ENCODE measurements at regions not wholly inside any gene's neighbourhood (a gene's known extent, or its start where the extent isn't known, plus 50 kb on each side); places are given as distances from the start of the nearest gene placed in this dataset.
A peak's percentile ranks its signal among the peaks of the same experiment; 100 is the strongest.

GRCh38 chr3:30199096-30199759 is 407.2 kb upstream of the TGFBR2 start:
- Mint-ChIP-seq H3K4me3 (no peak overlapping the region), H3K4me1 (no peaks in the 10 kb centered on the region), H3K36me3 (ENCODE audit: low read depth) (no peaks in the 10 kb centered on the region), H3K27ac (ENCODE audit: unreplicated experiment) (no peak overlapping the region), H3K9me3 (no peaks in the 10 kb centered on the region), H3K27me3 (ENCODE audit: low read depth) (no peaks in the 10 kb centered on the region)
- TF ChIP-seq, protein P1, sequence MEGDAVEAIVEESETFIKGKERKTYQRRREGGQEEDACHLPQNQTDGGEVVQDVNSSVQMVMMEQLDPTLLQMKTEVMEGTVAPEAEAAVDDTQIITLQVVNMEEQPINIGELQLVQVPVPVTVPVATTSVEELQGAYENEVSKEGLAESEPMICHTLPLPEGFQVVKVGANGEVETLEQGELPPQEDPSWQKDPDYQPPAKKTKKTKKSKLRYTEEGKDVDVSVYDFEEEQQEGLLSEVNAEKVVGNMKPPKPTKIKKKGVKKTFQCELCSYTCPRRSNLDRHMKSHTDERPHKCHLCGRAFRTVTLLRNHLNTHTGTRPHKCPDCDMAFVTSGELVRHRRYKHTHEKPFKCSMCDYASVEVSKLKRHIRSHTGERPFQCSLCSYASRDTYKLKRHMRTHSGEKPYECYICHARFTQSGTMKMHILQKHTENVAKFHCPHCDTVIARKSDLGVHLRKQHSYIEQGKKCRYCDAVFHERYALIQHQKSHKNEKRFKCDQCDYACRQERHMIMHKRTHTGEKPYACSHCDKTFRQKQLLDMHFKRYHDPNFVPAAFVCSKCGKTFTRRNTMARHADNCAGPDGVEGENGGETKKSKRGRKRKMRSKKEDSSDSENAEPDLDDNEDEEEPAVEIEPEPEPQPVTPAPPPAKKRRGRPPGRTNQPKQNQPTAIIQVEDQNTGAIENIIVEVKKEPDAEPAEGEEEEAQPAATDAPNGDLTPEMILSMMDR (conservative IDR thresholded peaks at IDR 0.05), result peak; percentile 94
- DNase-seq (ENCODE audit: low read depth, low spot score), result peak; percentile 71

DNA sequence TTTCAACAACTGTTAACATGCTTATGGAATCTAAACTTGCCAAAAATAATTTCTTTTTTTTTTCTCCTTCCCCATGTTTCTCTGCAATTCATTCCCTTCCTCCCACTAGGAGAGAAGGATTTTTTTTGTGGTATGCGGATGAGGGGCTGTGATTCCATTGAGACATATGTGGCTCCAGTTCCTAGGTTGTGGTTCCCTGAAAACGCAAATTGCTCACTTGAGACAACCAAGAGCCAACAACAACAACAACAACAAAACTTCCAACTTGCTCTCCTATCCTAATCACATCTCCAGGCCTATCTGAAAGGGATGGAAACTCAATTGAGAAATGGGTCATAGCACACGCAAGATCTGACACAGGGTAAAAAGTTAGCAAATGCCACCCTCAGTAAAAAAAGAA is 406.5 kb upstream of the TGFBR2 start:
- TF ChIP-seq, protein P1 (conservative IDR thresholded peaks at IDR 0.05), result no peak
- DNase-seq (ENCODE audit: low read depth, low spot score), result no peak
- H3K27me3 Mint-ChIP-seq (ENCODE audit: low read depth), result no peaks in the 10 kb centered on the region
- no peaks in the 10 kb centered on the region for H3K9me3 Mint-ChIP-seq
- no peak overlapping the region for H3K4me3 Mint-ChIP-seq
- no peaks in the 10 kb centered on the region for H3K4me1 Mint-ChIP-seq
- H3K27ac Mint-ChIP-seq (ENCODE audit: unreplicated experiment), result no peak overlapping the region
- no peaks in the 10 kb centered on the region for H3K36me3 Mint-ChIP-seq (ENCODE audit: low read depth)

DNA sequence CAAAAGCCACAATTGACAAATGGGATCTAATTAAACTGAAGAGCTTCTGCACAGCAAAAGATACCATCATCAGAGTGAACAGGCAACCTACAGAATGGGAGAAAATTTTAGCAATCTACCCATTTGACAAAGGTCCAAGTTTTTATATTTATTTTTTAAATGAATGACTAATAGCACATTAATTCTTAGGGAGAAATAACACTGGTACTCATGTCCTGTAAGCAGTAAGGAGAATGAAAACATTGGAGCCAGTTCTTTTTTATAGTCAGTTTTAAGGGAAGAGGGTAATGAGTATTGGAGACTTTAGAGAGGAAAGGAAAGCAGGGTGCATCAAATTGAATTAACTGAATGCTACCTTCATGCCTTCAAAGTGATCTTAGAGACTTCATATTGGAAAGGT is 404.7 kb upstream of the TGFBR2 start:
- no peak for DNase-seq (ENCODE audit: low read depth, low spot score)
- Mint-ChIP-seq H3K4me1 (peaks cover 5% of the 10 kb centered on the region), H3K9me3 (peaks cover 3% of the 10 kb centered on the region), H3K4me3 (no peak overlapping the region), H3K36me3 (ENCODE audit: low read depth) (no peaks in the 10 kb centered on the region), H3K27ac (ENCODE audit: unreplicated experiment) (no peak overlapping the region), H3K27me3 (ENCODE audit: low read depth) (no peaks in the 10 kb centered on the region)
- TF ChIP-seq, protein P1 (conservative IDR thresholded peaks at IDR 0.05), result no peak

DNA sequence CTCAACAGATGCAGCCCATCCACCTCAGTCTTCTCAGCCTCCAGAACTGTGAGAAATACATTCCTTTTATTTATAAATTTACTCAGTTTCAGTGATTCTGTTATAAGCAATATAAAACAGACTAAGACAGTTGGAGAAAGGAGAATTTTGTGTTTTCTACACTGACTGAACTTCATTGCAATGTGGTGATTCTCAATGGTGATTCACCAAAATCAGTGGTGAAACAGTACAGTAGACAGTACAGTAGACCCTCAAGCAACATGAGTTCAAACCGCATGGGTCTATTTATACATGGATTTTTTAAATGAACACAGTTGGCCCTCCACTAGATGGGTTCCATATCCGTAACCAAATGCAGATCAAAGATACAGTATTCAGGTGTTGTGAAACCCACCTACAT is 403.1 kb upstream of the TGFBR2 start:
- H3K4me3 Mint-ChIP-seq, result no peak overlapping the region
- no peak overlapping the region for H3K27ac Mint-ChIP-seq (ENCODE audit: unreplicated experiment)
- H3K9me3 Mint-ChIP-seq, result peaks cover 3% of the 10 kb centered on the region
- H3K36me3 Mint-ChIP-seq (ENCODE audit: low read depth), result no peaks in the 10 kb centered on the region
- H3K4me1 Mint-ChIP-seq, result peaks cover 6% of the 10 kb centered on the region
- TF ChIP-seq, protein P1 (conservative IDR thresholded peaks at IDR 0.05), result no peak
- DNase-seq (ENCODE audit: low read depth, low spot score), result no peak
- H3K27me3 Mint-ChIP-seq (ENCODE audit: low read depth), result no peaks in the 10 kb centered on the region

- no peaks in the 10 kb centered on the region for H3K36me3 Mint-ChIP-seq (ENCODE audit: low read depth)
- TF ChIP-seq, protein P1 (conservative IDR thresholded peaks at IDR 0.05), result no peak
- DNase-seq (ENCODE audit: low read depth, low spot score), result no peak
- no peaks in the 10 kb centered on the region for H3K27me3 Mint-ChIP-seq (ENCODE audit: low read depth)
- peaks cover 6% of the 10 kb centered on the region for H3K4me1 Mint-ChIP-seq
- H3K4me3 Mint-ChIP-seq, result no peak overlapping the region
- H3K27ac Mint-ChIP-seq (ENCODE audit: unreplicated experiment), result no peak overlapping the region
- H3K9me3 Mint-ChIP-seq, result peaks cover 3% of the 10 kb centered on the region
Measured at GRCh38 chr3:30204126-30204525, 402.3 kb upstream of the TGFBR2 start.
